ENCODE measurements at regions not wholly inside any gene's neighbourhood (a gene's known extent, or its start where the extent isn't known, plus 50 kb on each side); places are given as distances from the start of the nearest gene placed in this dataset.

DNA sequence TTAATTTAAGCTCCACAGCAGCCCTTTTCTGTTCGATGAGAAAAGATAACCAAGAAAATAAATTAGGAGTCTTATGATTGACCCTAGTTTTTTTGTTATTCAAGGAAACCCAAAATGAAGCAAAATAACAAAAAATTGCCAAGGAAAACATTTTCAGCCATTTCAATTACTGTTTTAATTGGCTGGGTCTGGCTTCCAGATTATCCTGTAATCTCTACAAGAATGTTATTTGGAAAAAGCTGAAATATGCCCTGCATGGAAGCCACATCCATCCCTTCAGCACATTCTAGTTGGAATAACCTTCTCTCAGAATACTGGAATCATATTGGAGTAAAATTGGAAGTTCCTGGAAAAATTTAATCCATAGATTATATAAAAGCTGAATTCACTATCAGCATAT is 191.1 kb upstream of the CCN2 start:
- DNase-seq, result no peak
- CTCF ChIA-PET, result no interaction called here
- no peak overlapping the region for H3K4me3 ChIP-seq (ENCODE audit: control insufficient read depth in 1 of 2, extremely low read depth in 1 of 2, low read length in 1 of 2)
- Mint-ChIP-seq H3K4me1 (no peaks in the 10 kb centered on the region), H3K4me3 (no peak overlapping the region), H3K27me3 (peaks cover 0 to 2% of the 10 kb centered on the region in 2 donors), H3K9me3 (no peaks in the 10 kb centered on the region), H3K36me3 (no peaks in the 10 kb centered on the region), H3K27ac (no peak overlapping the region)
- POLR2A ChIA-PET, result no interaction called here
- no peaks in the 10 kb centered on the region for H3K36me3 ChIP-seq (ENCODE audit: control insufficient read depth in 2 of 2, extremely low read depth in 1 of 2, insufficient read depth in 1 of 2, low read length in 1 of 2)
- ATAC-seq (replicated peaks in 1 of 4), result no peak
- no peaks in the 10 kb centered on the region for H3K27me3 ChIP-seq (replicated peaks in 1 of 2; ENCODE audit: control insufficient read depth in 2 of 2, extremely low read depth in 1 of 2, insufficient read depth in 2 of 2, low read length in 1 of 2)
- WGBS (ENCODE audit: insufficient coverage), result no CpG with 5 or more reads among the region's 1 CpG
- H3K27ac ChIP-seq (ENCODE audit: low read length), result no peak overlapping the region
- H3K9me3 ChIP-seq, result no peaks in the 10 kb centered on the region
- no peaks in the 10 kb centered on the region for H3K4me1 ChIP-seq (ENCODE audit: control insufficient read depth in 1 of 2, extremely low read depth in 1 of 2, insufficient read depth in 2 of 2, low read length in 2 of 2)

- no peak for ATAC-seq (replicated peaks in 1 of 4)
- no peak overlapping the region for H3K27ac ChIP-seq (ENCODE audit: low read length)
- no peaks in the 10 kb centered on the region for H3K4me1 ChIP-seq (ENCODE audit: control insufficient read depth in 1 of 2, extremely low read depth in 1 of 2, insufficient read depth in 2 of 2, low read length in 2 of 2)
- H3K27me3 ChIP-seq (replicated peaks in 1 of 2; ENCODE audit: control insufficient read depth in 2 of 2, extremely low read depth in 1 of 2, insufficient read depth in 2 of 2, low read length in 1 of 2), result no peaks in the 10 kb centered on the region
- Mint-ChIP-seq H3K27ac (no peak overlapping the region), H3K4me3 (no peak overlapping the region), H3K4me1 (no peaks in the 10 kb centered on the region), H3K27me3 (peaks cover 0 to 2% of the 10 kb centered on the region in 2 donors), H3K36me3 (no peaks in the 10 kb centered on the region), H3K9me3 (peaks cover 0 to 3% (median 0%) of the 10 kb centered on the region in 3 donors)
- no peaks in the 10 kb centered on the region for H3K9me3 ChIP-seq
- 92% methylated on average over 2 of the region's 3 CpGs for WGBS (ENCODE audit: insufficient coverage)
- no peak for DNase-seq
- H3K4me3 ChIP-seq (ENCODE audit: control insufficient read depth in 1 of 2, extremely low read depth in 1 of 2, low read length in 1 of 2), result no peak overlapping the region
- CTCF ChIA-PET, result no interaction called here
- POLR2A ChIA-PET, result no interaction called here
- H3K36me3 ChIP-seq (ENCODE audit: control insufficient read depth in 2 of 2, extremely low read depth in 1 of 2, insufficient read depth in 1 of 2, low read length in 1 of 2), result no peaks in the 10 kb centered on the region
These were observed 189.0 kb upstream of the CCN2 start for GRCh38 chr6:132140189-132140588.

- no peak for DNase-seq
- POLR2A ChIA-PET, result no interaction called here
- no peaks in the 10 kb centered on the region for H3K36me3 ChIP-seq (ENCODE audit: control insufficient read depth in 2 of 2, extremely low read depth in 1 of 2, insufficient read depth in 1 of 2, low read length in 1 of 2)
- Mint-ChIP-seq H3K4me1 (no peaks in the 10 kb centered on the region), H3K27me3 (no peaks in the 10 kb centered on the region), H3K9me3 (peaks cover 0 to 3% (median 0%) of the 10 kb centered on the region in 3 donors), H3K4me3 (no peak overlapping the region), H3K27ac (no peak overlapping the region), H3K36me3 (no peaks in the 10 kb centered on the region)
- H3K4me3 ChIP-seq (ENCODE audit: control insufficient read depth in 1 of 2, extremely low read depth in 1 of 2, low read length in 1 of 2), result no peak overlapping the region
- WGBS (ENCODE audit: insufficient coverage), result no CpG with 5 or more reads among the region's 2 CpGs
- no peak for ATAC-seq (replicated peaks in 1 of 4)
- H3K27ac ChIP-seq (ENCODE audit: low read length), result no peak overlapping the region
- no peaks in the 10 kb centered on the region for H3K9me3 ChIP-seq
- H3K27me3 ChIP-seq (replicated peaks in 1 of 2; ENCODE audit: control insufficient read depth in 2 of 2, extremely low read depth in 1 of 2, insufficient read depth in 2 of 2, low read length in 1 of 2), result no peaks in the 10 kb centered on the region
- H3K4me1 ChIP-seq (ENCODE audit: control insufficient read depth in 1 of 2, extremely low read depth in 1 of 2, insufficient read depth in 2 of 2, low read length in 2 of 2), result no peaks in the 10 kb centered on the region
- CTCF ChIA-PET, result no interaction called here
These were observed 188.4 kb upstream of the CCN2 start for GRCh38 chr6:132139611-132140010.

- Histone ChIP-seq H3K36me3 (ENCODE audit: control insufficient read depth in 2 of 2, extremely low read depth in 1 of 2, insufficient read depth in 1 of 2, low read length in 1 of 2) (no peaks in the 10 kb centered on the region), H3K4me3 (ENCODE audit: control insufficient read depth in 1 of 2, extremely low read depth in 1 of 2, low read length in 1 of 2) (no peak overlapping the region), H3K27me3 (replicated peaks in 1 of 2; ENCODE audit: control insufficient read depth in 2 of 2, extremely low read depth in 1 of 2, insufficient read depth in 2 of 2, low read length in 1 of 2) (no peaks in the 10 kb centered on the region), H3K4me1 (ENCODE audit: control insufficient read depth in 1 of 2, extremely low read depth in 1 of 2, insufficient read depth in 2 of 2, low read length in 2 of 2) (no peaks in the 10 kb centered on the region), H3K27ac (ENCODE audit: low read length) (no peak overlapping the region), H3K9me3 (no peaks in the 10 kb centered on the region)
- no peak overlapping the region for H3K4me3 Mint-ChIP-seq
- no peaks in the 10 kb centered on the region for H3K36me3 Mint-ChIP-seq
- no peak for ATAC-seq (replicated peaks in 1 of 4)
- H3K4me1 Mint-ChIP-seq, result no peaks in the 10 kb centered on the region
- CTCF ChIA-PET, result no interaction called here
- peaks cover 0 to 3% (median 0%) of the 10 kb centered on the region in 3 donors for H3K9me3 Mint-ChIP-seq
- H3K27ac Mint-ChIP-seq, result no peak overlapping the region
- H3K27me3 Mint-ChIP-seq, result peaks cover 0 to 5% of the 10 kb centered on the region in 2 donors
- POLR2A ChIA-PET, result no interaction called here
- no peak for DNase-seq
- WGBS (ENCODE audit: insufficient coverage), result 50% methylated on average over 2 of the region's 3 CpGs
These were observed 185.8 kb upstream of the CCN2 start for GRCh38 chr6:132136981-132137380.

GRCh38 chr6:132135409-132135808 is 184.2 kb upstream of the CCN2 start:
- no peak overlapping the region for H3K4me3 Mint-ChIP-seq
- Histone ChIP-seq H3K4me3 (ENCODE audit: control insufficient read depth in 1 of 2, extremely low read depth in 1 of 2, low read length in 1 of 2) (no peak overlapping the region), H3K36me3 (ENCODE audit: control insufficient read depth in 2 of 2, extremely low read depth in 1 of 2, insufficient read depth in 1 of 2, low read length in 1 of 2) (no peaks in the 10 kb centered on the region), H3K27ac (ENCODE audit: low read length) (no peak overlapping the region), H3K27me3 (replicated peaks in 1 of 2; ENCODE audit: control insufficient read depth in 2 of 2, extremely low read depth in 1 of 2, insufficient read depth in 2 of 2, low read length in 1 of 2) (peaks cover 0 to 2% of the 10 kb centered on the region in 2 experiments), H3K4me1 (ENCODE audit: control insufficient read depth in 1 of 2, extremely low read depth in 1 of 2, insufficient read depth in 2 of 2, low read length in 2 of 2) (no peaks in the 10 kb centered on the region), H3K9me3 (no peaks in the 10 kb centered on the region)
- POLR2A ChIA-PET, result no interaction called here
- no peaks in the 10 kb centered on the region for H3K36me3 Mint-ChIP-seq
- H3K27ac Mint-ChIP-seq, result no peak overlapping the region
- ATAC-seq (replicated peaks in 1 of 4) (no peak), DNase-seq (no peak)
- peaks cover 0 to 6% (median 0%) of the 10 kb centered on the region in 3 donors for H3K4me1 Mint-ChIP-seq
- H3K9me3 Mint-ChIP-seq, result peaks cover 0 to 3% (median 0%) of the 10 kb centered on the region in 3 donors
- peaks cover 6 to 14% of the 10 kb centered on the region in 2 donors for H3K27me3 Mint-ChIP-seq
- CTCF ChIA-PET, result no interaction called here
- WGBS (ENCODE audit: insufficient coverage), result no CpG with 5 or more reads among the region's 6 CpGs

- ATAC-seq (replicated peaks in 1 of 4) (no peak), DNase-seq (no peak)
- Mint-ChIP-seq H3K27me3 (peaks cover 6 to 14% of the 10 kb centered on the region in 2 donors), H3K27ac (no peak overlapping the region), H3K4me3 (no peak overlapping the region), H3K4me1 (peaks cover 0 to 6% (median 0%) of the 10 kb centered on the region in 3 donors), H3K9me3 (peaks cover 0 to 3% (median 0%) of the 10 kb centered on the region in 3 donors), H3K36me3 (no peaks in the 10 kb centered on the region)
- H3K4me1 ChIP-seq (ENCODE audit: control insufficient read depth in 1 of 2, extremely low read depth in 1 of 2, insufficient read depth in 2 of 2, low read length in 2 of 2), result no peaks in the 10 kb centered on the region
- ChIA-PET CTCF (no interaction called here), POLR2A (no interaction called here)
- H3K27ac ChIP-seq (ENCODE audit: low read length), result no peak overlapping the region
- H3K4me3 ChIP-seq (ENCODE audit: control insufficient read depth in 1 of 2, extremely low read depth in 1 of 2, low read length in 1 of 2), result no peak overlapping the region
- H3K9me3 ChIP-seq, result no peaks in the 10 kb centered on the region
- H3K27me3 ChIP-seq (replicated peaks in 1 of 2; ENCODE audit: control insufficient read depth in 2 of 2, extremely low read depth in 1 of 2, insufficient read depth in 2 of 2, low read length in 1 of 2), result peaks cover 0 to 3% of the 10 kb centered on the region in 2 experiments
- WGBS (ENCODE audit: insufficient coverage), result no CpG with 5 or more reads among the region's 5 CpGs
- no peaks in the 10 kb centered on the region for H3K36me3 ChIP-seq (ENCODE audit: control insufficient read depth in 2 of 2, extremely low read depth in 1 of 2, insufficient read depth in 1 of 2, low read length in 1 of 2)
These were observed 182.7 kb upstream of the CCN2 start for GRCh38 chr6:132133736-132134445.

All from T-cell (primary cell).